GM23248 (cell line): ENCODE measurements at regions not wholly inside any gene's neighbourhood (a gene's known extent, or its start where the extent isn't known, plus 50 kb on each side); places are given as distances from the start of the nearest gene placed in this dataset.

Experiments used
- EZH2 ChIP-seq: fragments of 200-600 bp; sonication (generic); IDR thresholded peaks from 2 replicates; pipeline ENCODE4 v1.6.1; 2018; ENCODE audit warnings: antibody characterized with exemption, mild to moderate bottlenecking; ENCODE audit not compliant: insufficient read depth, poor library complexity, severe bottlenecking
- EZH2phosphoT487 ChIP-seq: fragments of 200-600 bp; sonication (generic); IDR thresholded peaks from 2 replicates; pipeline ENCODE4 v1.6.1; 2018; ENCODE audit warnings: antibody characterized with exemption, moderate library complexity, mild to moderate bottlenecking, low read depth; ENCODE audit not compliant: insufficient read depth

DNA sequence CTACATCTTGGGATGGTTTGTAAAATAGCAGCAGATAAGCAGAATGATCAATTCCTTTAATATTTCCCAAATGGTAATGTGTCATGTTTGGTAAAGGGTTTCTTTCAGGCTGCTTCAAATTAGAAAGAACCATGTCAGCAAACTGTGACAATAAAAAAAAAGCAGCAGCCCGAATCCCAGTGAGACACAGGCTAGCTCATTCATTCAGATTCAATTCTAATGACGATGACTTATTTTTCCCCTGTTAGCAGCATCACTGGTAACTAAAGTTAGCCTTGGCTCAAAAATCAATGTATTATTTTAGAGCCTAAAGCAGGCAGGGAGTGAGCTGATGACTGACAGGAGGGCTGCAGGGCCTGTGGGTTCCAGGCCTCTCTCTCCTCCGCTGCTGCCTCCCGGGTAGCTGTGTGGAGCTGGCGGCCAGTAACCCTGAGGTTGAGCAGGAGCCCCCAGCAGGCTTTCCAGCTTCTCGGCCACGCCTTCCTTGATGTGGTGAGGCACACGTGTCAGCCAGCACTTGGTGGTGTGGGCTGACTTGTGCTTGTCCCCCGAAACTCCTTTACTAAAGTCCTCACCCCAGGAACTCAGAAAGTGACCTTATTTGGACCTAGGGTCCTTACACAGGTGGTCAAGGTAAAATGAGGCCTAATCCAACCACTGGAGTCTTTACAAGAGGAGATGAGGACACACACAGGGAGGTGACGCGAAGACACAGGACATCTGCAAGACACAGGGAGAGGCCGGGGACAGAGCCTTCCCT, 120.5 kb upstream of the HS6ST1 start:
- no peak for TF ChIP-seq EZH2
- no peak for TF ChIP-seq EZH2phosphoT487
